ENCODE measurements at regions not wholly inside any gene's neighbourhood (a gene's known extent, or its start where the extent isn't known, plus 50 kb on each side); places are given as distances from the start of the nearest gene placed in this dataset.

- H3K27ac ChIP-seq: peak overlapping the region in 1 of 12 donors; percentile 5
- H3K4me3 ChIP-seq: no peak overlapping the region
- H3K4me1 ChIP-seq: peaks cover 0 to 11% (median 0%) of the 10 kb centered on the region in 12 donors
- H3K27me3 ChIP-seq: no peaks in the 10 kb centered on the region
- TF ChIP-seq CTCF (IDR thresholded peaks at IDR 0.05) (no peak), POLR2A (IDR thresholded peaks at IDR 0.05) (no peak)
- intact Hi-C loops (cut with DNase I): no loop called here
- peak in 2 of 5 donors; percentile 24 to 39 for DNase-seq
- 67 to 77% (median 71%) methylated on average over 12 to 14 of the region's 14 CpGs for WGBS, 4 donors
- ATAC-seq: peak; percentile 35 to 74 (median 70)
- H3K9me3 ChIP-seq: no peaks in the 10 kb centered on the region
- H3K36me3 ChIP-seq: no peaks in the 10 kb centered on the region
These were observed 239.2 kb upstream of the MAF start for GRCh38 chr16:79839466-79840341.

- Histone ChIP-seq H3K4me1 (peaks cover 0 to 11% (median 0%) of the 10 kb centered on the region in 12 donors), H3K27me3 (no peaks in the 10 kb centered on the region), H3K9me3 (no peaks in the 10 kb centered on the region), H3K27ac (no peak overlapping the region), H3K4me3 (no peak overlapping the region), H3K36me3 (no peaks in the 10 kb centered on the region)
- ATAC-seq (peak; percentile 20 to 44 (median 38)), DNase-seq (no peak)
- TF ChIP-seq POLR2A (IDR thresholded peaks at IDR 0.05): no peak
- no peak for TF ChIP-seq CTCF (IDR thresholded peaks at IDR 0.05)
- intact Hi-C loops (cut with DNase I): no loop called here
- WGBS, 4 donors: 71 to 75% (median 73%) methylated on average over 19 of the region's 19 CpGs
These were observed 238.1 kb upstream of the MAF start for GRCh38 chr16:79838496-79839259.

- no peak overlapping the region for H3K4me3 ChIP-seq
- ATAC-seq (no peak), DNase-seq (no peak)
- WGBS, 4 donors: 76 to 81% (median 78%) methylated on average over 2 of the region's 2 CpGs
- H3K9me3 ChIP-seq: no peaks in the 10 kb centered on the region
- intact Hi-C loops (cut with DNase I): no loop called here
- H3K27ac ChIP-seq: no peak overlapping the region
- no peaks in the 10 kb centered on the region for H3K27me3 ChIP-seq
- no peaks in the 10 kb centered on the region for H3K36me3 ChIP-seq
- peaks cover 0 to 11% (median 0%) of the 10 kb centered on the region in 12 donors for H3K4me1 ChIP-seq
- no peak for TF ChIP-seq POLR2A (IDR thresholded peaks at IDR 0.05)
- TF ChIP-seq CTCF (IDR thresholded peaks at IDR 0.05): no peak
These were observed 235.6 kb upstream of the MAF start for GRCh38 chr16:79836144-79836543.

GRCh38 chr16:79835194-79835593 is 234.7 kb upstream of the MAF start:
- Histone ChIP-seq H3K27me3 (no peaks in the 10 kb centered on the region), H3K4me3 (no peak overlapping the region), H3K27ac (no peak overlapping the region), H3K4me1 (peaks cover 0 to 11% (median 0%) of the 10 kb centered on the region in 12 donors), H3K36me3 (no peaks in the 10 kb centered on the region), H3K9me3 (no peaks in the 10 kb centered on the region)
- peak in 1 of 4 donors; percentile 21 for ATAC-seq
- TF ChIP-seq POLR2A (IDR thresholded peaks at IDR 0.05): no peak
- 90 to 91% (median 91%) methylated on average over 7 of the region's 7 CpGs for WGBS, 4 donors
- DNase-seq: no peak
- intact Hi-C loops (cut with DNase I): no loop called here
